Activated CD4-positive, alpha-beta T cell treated with anti-CD3 and anti-CD28 coated beads, Interleukin-2, amount 10 ng/mL, durations not matched to agents 24 days and 14 days (primary cell): ENCODE measurements at regions not wholly inside any gene's neighbourhood (a gene's known extent, or its start where the extent isn't known, plus 50 kb on each side); places are given as distances from the start of the nearest gene placed in this dataset.
"Not testable (repeated sequence)": the region's sequence is repeated elsewhere in the genome, so short reads cannot be mapped to it uniquely, and the experiment has no call there.

ENCODE experiments used
- DNase-seq: peaks from one replicate; pipeline ENCODE4 v3.0.0; 2022
- H3K27ac Mint-ChIP-seq: one replicate; pipeline ENCODE4 v1.8.0; 2022; ENCODE audit warnings: mild to moderate bottlenecking, mixed read lengths
- H3K27me3 Mint-ChIP-seq: one replicate; pipeline ENCODE4 v1.8.0; 2022; ENCODE audit warnings: mixed read lengths
- H3K36me3 Mint-ChIP-seq: one replicate; pipeline ENCODE4 v1.8.0; 2022; ENCODE audit warnings: low read depth, mild to moderate bottlenecking, mixed read lengths
- H3K4me1 Mint-ChIP-seq: one replicate; pipeline ENCODE4 v1.8.0; 2021; ENCODE audit warnings: mixed read lengths
- H3K4me3 Mint-ChIP-seq: one replicate; pipeline ENCODE4 v1.8.0; 2022; ENCODE audit warnings: mild to moderate bottlenecking, moderate library complexity, mixed read lengths
- H3K9me3 Mint-ChIP-seq: one replicate; pipeline ENCODE4 v1.8.0; 2021; ENCODE audit warnings: mixed read lengths
- intact Hi-C: fragments of 100-400 bp; cut with micrococcal nuclease; formaldehyde crosslinking; loops from one replicate; pipeline ENCODE4 v1.15.1; 2023

DNA sequence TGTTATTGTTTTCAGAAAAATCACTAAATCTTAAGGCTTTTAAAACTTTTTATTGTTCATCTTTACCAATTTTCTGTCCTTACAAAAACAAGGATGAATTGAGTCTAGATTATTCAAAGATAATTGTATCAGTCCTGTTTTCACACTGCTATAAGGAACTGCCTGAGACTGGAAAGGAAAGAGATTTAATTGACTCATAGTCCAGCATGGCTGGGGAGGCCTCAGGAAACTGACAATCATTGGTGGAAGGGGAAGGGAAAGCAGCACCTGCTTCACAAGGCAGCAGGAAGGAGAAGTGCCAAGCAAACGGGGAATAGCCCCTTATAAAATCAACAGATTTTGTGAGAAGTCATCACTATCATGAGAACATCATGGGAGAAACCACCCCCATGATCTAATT, 455.6 kb upstream of the ZP4 start:
- DNase-seq = no peak
- Mint-ChIP-seq H3K36me3 (no peaks in the 10 kb centered on the region), H3K4me1 (no peaks in the 10 kb centered on the region), H3K27me3 (no peaks in the 10 kb centered on the region), H3K27ac (no peak overlapping the region), H3K4me3 (no peak overlapping the region), H3K9me3 (no peaks in the 10 kb centered on the region)
- intact Hi-C loops = no loop called here

DNA sequence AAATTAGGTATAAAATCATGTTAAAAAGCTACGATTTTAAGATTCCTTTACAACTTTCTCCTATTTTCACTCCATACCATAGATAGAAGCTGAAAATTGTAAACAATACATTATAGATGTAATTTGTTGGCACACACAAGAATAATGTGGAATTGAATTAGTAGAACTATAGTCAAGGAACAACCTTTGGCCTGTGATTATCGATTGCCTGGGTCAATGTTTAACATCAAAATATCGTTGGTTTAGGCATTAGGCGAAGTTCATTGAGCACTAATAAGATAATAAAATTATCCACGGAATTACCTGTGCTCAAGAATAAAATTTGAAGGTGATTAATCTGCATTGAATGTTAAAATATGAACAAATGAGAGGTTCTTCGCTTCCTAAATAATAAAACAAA, 455.1 kb upstream of the ZP4 start:
- intact Hi-C loops = no loop called here
- Mint-ChIP-seq H3K36me3 (no peaks in the 10 kb centered on the region), H3K27me3 (no peaks in the 10 kb centered on the region), H3K9me3 (no peaks in the 10 kb centered on the region), H3K4me3 (no peak overlapping the region), H3K27ac (no peak overlapping the region), H3K4me1 (no peaks in the 10 kb centered on the region)
- DNase-seq = no peak

DNA sequence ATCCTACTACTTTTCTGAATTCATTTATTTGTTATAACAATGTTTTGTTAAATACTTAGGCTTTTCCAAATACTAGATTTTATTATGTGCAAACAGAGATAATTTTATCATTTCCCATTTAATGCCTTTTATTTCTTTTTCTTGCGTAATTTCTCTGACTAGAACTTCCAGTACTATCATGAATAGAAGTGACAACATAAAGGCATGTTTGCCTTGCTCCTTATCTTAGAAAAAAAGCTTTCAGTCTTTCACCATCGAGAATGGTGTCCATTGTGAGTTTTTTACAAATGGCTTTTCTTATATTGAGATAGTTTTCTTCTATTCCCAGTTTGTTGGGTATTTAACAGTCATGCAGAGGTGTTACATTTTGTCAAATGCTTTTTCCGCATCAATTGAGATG, 453.1 kb upstream of the ZP4 start:
- intact Hi-C loops = no loop called here
- no peak overlapping the region for H3K4me3 Mint-ChIP-seq
- H3K36me3 Mint-ChIP-seq = no peaks in the 10 kb centered on the region
- no peaks in the 10 kb centered on the region for H3K4me1 Mint-ChIP-seq
- no peak for DNase-seq
- H3K9me3 Mint-ChIP-seq = no peaks in the 10 kb centered on the region
- H3K27ac Mint-ChIP-seq = no peak overlapping the region
- H3K27me3 Mint-ChIP-seq = no peaks in the 10 kb centered on the region

DNA sequence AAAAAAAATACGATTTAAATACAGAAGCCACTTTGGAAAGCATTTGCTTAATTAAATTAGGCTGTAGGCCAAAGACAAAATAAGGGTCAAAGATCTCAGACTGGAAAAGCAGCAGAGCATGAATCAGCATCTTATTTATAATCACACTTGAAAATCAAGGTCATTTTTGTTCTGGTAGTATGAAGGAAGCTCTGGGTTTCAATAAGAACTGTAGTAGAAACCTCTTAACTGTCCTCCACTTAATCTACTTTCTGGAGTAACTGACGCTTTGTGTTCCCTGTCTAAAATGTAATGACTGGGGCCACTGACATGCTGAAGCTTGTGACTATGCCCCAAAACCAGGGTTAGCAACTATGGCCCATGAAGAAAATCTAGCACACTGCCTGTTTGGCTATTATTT, 450.7 kb upstream of the ZP4 start:
- Mint-ChIP-seq H3K36me3 (no peaks in the 10 kb centered on the region), H3K27ac (no peak overlapping the region), H3K4me3 (no peak overlapping the region), H3K9me3 (peaks cover 4% of the 10 kb centered on the region), H3K4me1 (no peaks in the 10 kb centered on the region), H3K27me3 (no peaks in the 10 kb centered on the region)
- no peak for DNase-seq
- intact Hi-C loops = no loop called here

DNA sequence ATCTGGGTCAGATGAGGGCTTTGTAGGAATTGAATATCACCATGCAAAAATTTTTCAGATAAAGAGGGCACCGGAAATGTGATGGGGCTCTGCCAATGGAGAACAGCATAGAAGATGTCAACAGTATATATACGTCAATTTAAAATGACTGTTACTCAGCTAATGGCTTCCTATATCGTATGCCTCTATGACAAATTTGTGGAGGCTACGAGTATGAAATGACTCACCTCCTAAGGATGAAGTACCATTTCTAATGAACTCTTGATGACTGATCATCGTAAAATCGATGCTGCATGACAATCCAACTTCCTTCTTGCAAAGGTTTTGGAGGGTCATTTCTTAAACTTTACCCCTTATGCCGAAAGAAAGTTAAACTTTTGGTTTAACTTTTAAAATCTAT, 450.3 kb upstream of the ZP4 start:
- H3K27me3 Mint-ChIP-seq = no peaks in the 10 kb centered on the region

DNA sequence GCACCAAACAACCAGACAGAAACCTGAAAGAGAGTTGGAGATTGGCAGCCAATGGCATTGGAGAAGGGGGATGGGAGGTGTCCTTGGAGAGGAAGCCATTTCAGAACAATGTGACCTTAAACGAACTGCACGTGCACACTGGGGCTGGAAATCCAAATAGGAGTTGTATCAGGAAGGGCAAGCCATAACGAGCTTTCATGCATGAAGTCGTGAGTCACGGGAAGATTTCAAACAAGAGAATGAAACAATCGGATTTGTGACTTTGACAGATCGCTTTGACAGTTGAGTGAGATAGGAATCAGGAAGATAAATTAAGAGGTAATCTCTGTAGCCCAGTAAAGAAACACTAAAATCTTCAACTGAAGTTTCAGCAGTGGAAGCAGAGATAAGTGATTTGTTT, 445.8 kb upstream of the ZP4 start:
- H3K4me1 Mint-ChIP-seq = no peaks in the 10 kb centered on the region
- no peak overlapping the region for H3K27ac Mint-ChIP-seq
- no peaks in the 10 kb centered on the region for H3K36me3 Mint-ChIP-seq
- DNase-seq = no peak
- H3K9me3 Mint-ChIP-seq = peaks cover 5% of the 10 kb centered on the region
- intact Hi-C loops = no loop called here
- no peaks in the 10 kb centered on the region for H3K27me3 Mint-ChIP-seq
- no peak overlapping the region for H3K4me3 Mint-ChIP-seq

More for the DNA sequence above, 450.3 kb upstream of the ZP4 start:
- Mint-ChIP-seq H3K9me3 (peaks cover 5% of the 10 kb centered on the region), H3K27ac (no peak overlapping the region), H3K36me3 (no peaks in the 10 kb centered on the region), H3K4me1 (no peaks in the 10 kb centered on the region), H3K4me3 (no peak overlapping the region)
- DNase-seq = no peak
- intact Hi-C loops = no loop called here

DNA sequence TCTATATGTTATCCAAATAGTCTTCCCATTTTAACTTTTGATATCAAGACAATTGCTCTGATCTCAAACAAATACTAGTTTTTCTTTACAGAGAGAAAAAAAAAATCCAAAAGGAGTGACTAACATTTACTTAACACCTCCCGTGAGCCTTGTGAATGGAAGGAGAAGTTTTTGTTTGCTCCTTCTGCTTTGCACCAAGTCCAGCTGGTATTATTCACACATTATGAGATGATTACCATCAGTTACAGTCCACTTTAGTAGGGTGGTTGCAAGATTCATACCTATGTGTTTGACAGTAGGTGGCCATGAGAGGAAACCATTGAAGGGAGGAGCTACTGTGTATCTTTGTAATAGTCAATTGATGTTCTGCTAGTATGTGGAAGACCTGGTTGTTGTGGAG, 443.4 kb upstream of the ZP4 start:
- Mint-ChIP-seq H3K27ac (no peak overlapping the region), H3K9me3 (peaks cover 9% of the 10 kb centered on the region), H3K4me3 (no peak overlapping the region), H3K27me3 (no peaks in the 10 kb centered on the region), H3K4me1 (no peaks in the 10 kb centered on the region), H3K36me3 (no peaks in the 10 kb centered on the region)
- no peak for DNase-seq
- intact Hi-C loops = no loop called here

DNA sequence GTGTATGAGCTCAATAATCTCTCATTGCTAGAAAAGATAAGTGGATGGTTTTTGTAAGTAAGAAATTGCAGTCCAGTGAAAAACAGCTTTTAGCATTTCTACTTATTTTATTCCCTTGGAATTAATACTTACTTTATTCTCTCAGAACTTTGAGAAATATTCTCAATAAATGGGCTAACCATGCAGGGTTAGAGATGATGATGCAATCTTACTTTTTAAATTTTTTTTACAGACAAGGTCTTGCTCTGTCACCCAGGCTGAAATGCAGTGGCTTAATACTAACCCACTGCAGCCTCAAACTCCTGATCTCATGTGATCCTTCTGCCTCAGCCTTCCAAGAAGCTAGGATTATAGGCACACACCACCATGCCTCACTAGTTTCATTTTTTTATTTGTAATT, 440.8 kb upstream of the ZP4 start:
- Mint-ChIP-seq H3K9me3 (peaks cover 7% of the 10 kb centered on the region), H3K36me3 (no peaks in the 10 kb centered on the region), H3K27me3 (no peaks in the 10 kb centered on the region), H3K27ac (no peak overlapping the region), H3K4me1 (no peaks in the 10 kb centered on the region), H3K4me3 (no peak overlapping the region)
- intact Hi-C loops = no loop called here
- no peak for DNase-seq

DNA sequence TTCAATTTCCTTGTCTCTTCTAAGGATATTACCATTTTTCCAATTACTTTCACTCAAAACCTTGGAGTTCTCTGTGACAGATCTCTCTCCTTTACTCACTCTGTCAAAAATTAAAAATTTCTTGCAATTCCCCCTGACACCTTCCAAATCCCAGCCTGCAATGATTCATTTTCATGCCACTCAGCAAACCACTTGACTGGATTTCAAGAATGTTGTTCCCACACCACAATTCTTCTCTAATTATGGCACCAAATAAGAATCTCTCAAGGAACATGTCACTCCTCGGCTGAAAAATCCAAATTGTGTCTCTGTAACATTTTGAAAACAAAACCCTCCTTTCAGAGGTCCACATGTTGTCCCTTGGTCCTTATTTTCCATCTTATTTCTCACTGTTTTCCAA, 438.9 kb upstream of the ZP4 start:
- Mint-ChIP-seq H3K27ac (no peak overlapping the region), H3K4me1 (no peaks in the 10 kb centered on the region), H3K36me3 (no peaks in the 10 kb centered on the region), H3K4me3 (no peak overlapping the region), H3K27me3 (no peaks in the 10 kb centered on the region), H3K9me3 (peaks cover 4% of the 10 kb centered on the region)
- no peak for DNase-seq
- intact Hi-C loops = no loop called here

DNA sequence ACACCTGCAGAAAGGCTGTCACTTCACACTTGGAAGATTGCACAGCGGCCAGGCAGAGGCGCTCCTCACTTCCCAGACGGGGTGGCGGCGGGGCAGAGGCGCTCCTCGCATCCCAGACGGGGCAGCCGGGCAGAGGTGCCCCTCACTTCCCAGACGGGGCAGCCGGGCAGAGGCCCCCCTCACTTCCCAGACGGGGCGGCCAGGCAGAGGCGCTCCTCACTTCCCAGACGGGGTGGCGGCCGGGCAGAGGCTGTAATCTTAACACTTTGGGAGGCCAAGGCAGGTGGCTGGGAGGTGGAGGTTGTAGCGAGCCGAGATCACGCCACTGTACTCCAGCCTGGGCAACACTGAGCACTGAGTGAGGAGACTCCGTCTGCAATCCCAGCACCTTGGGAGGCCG, 436.3 kb upstream of the ZP4 start:
- H3K36me3 Mint-ChIP-seq, H3K27ac Mint-ChIP-seq, H3K27me3 Mint-ChIP-seq, H3K9me3 Mint-ChIP-seq, H3K4me1 Mint-ChIP-seq, DNase-seq, intact Hi-C loops, H3K4me3 Mint-ChIP-seq: not testable (repeated sequence)

DNA sequence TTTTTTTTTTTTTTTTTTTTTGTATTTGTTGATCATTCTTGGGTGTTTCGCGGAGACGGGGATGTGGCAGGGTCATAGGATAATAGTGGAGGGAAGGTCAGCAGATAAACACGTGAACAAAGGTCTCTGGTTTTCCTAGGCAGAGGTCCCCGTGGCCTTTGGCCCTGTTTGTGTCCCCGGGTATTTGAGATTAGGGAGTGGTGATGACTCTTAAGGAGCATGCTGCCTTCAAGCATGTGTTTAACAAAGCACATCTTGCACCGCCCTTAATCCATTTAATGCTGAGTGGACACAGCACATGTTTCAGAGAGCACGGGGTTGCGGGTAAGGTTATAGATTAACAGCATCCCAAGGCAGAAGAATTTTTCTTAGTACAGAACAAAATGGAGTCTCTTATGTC, 435.8 kb upstream of the ZP4 start:
- H3K4me1 Mint-ChIP-seq, H3K36me3 Mint-ChIP-seq, DNase-seq, H3K9me3 Mint-ChIP-seq, H3K27ac Mint-ChIP-seq, H3K27me3 Mint-ChIP-seq, intact Hi-C loops, H3K4me3 Mint-ChIP-seq: not testable (repeated sequence)

DNA sequence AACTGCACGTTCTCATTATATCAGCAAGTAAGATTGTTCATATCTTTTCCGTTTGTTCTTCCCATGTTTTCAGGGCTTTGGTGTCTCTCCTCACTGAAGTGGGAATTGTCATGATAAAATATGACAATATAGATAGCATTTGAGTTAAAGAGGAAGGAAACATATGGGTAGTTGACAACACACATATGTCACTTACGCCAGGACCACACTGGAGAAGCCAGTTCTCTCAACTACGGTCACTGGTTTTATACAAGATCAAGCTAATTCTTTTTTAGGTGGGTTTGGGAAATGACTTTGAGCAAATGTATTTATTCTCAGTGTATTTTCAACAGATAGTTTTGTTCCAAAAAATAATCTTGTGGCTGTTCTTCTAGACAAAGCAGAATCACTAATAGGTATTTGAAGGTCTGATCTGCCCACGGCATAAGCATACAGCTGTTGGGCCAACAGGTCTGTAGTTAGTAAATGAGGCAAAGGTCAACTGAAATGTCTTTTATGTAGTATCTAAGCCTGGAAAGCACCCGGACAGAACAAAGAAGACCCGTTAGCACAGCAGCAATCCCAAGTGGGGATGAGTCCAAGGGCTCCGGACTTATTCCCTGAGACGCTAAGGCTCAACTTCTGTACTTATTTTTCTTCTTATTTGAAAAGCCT, 433.6 kb upstream of the ZP4 start:
- no peak for DNase-seq
- Mint-ChIP-seq H3K9me3 (no peaks in the 10 kb centered on the region), H3K4me1 (no peaks in the 10 kb centered on the region), H3K27ac (no peak overlapping the region), H3K36me3 (no peaks in the 10 kb centered on the region), H3K27me3 (no peaks in the 10 kb centered on the region), H3K4me3 (no peak overlapping the region)
- intact Hi-C loops = no loop called here

DNA sequence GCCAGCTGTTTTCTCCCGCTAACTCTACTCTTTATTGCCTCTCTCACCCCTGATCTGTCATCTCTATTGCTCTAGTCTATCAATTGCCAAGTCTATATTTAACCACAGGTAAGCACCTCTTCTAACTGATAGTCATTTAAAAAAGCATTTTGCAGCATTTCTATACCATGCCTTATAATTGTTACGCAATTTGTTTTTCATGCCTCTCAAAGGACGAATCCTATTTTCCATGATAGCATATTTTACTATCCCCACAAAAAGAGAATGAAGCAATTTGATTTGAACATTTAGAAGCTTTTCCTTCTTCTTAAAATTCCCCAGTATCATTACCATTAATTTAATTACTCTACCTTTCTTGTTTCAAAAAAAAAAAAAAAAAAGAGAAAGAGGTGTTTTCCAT, 432.8 kb upstream of the ZP4 start:
- Mint-ChIP-seq H3K36me3 (no peaks in the 10 kb centered on the region), H3K4me1 (no peaks in the 10 kb centered on the region), H3K9me3 (no peaks in the 10 kb centered on the region), H3K27ac (no peak overlapping the region), H3K27me3 (no peaks in the 10 kb centered on the region), H3K4me3 (no peak overlapping the region)
- intact Hi-C loops = no loop called here
- DNase-seq = no peak

DNA sequence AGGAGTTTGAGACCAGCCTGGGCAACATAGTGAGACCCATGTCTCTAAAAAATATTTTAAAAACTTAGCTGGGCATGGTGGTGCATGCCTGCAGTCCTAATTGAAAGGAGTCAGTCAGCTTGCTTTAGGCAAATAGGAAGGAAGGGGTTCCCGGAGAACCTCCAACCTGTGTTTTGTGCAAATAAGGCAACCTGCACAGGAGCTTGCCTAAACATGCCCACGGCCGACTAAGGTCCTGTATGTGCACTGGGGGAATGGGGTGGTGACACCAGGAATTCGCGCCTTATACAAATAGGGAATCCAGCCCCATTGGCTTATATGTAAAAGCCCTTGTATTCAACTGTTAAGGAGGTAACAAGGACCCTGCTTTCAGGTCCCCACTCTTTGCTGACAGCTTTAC, 429.2 kb upstream of the ZP4 start:
- no peak for DNase-seq
- Mint-ChIP-seq H3K27me3 (no peaks in the 10 kb centered on the region), H3K27ac (no peak overlapping the region), H3K9me3 (no peaks in the 10 kb centered on the region), H3K4me3 (no peak overlapping the region), H3K4me1 (no peaks in the 10 kb centered on the region), H3K36me3 (no peaks in the 10 kb centered on the region)
- intact Hi-C loops = no loop called here

DNA sequence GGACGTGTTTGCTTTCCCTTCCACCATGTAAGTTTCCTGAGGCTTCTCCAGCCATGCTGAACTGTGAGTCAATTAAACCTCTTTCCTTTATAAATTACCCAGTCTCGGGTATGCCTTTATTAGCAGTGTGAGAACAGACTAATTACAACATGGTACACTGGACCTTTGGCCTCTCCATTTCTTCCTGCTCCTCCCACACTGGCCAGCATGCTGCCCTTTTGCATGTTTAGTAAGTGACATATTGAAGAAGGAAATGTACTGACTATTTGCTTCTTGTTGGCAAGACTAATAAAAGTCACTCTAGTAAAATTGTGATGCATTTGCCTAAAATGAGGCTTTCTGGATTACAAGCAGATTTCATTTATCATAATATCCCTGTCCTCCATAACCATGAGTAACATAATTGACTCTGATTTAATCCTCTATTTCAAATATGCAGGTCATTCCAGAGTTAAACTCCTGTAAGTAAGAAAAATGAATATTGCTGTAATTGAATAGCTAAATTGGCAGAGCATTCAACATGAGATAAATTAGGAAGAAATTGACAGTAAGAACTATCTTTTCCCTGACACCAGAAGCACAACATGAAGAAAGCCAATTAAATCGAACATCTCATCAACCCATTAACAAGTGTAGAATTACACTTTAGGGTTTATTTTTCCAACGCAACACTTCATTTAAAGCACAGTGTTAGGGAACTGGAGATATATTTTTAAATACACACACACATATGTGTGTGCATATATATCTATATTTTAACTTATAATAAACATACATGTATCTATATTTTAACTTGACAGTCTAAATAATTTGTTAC, 427.8 kb upstream of the ZP4 start:
- H3K27me3 Mint-ChIP-seq = no peaks in the 10 kb centered on the region
- no peaks in the 10 kb centered on the region for H3K36me3 Mint-ChIP-seq
- no peak overlapping the region for H3K4me3 Mint-ChIP-seq
- DNase-seq = no peak
- H3K4me1 Mint-ChIP-seq = no peaks in the 10 kb centered on the region
- H3K9me3 Mint-ChIP-seq = no peaks in the 10 kb centered on the region
- no peak overlapping the region for H3K27ac Mint-ChIP-seq
- intact Hi-C loops = no loop called here
